Vagina (tissue), 2 donors: ENCODE measurements at regions not wholly inside any gene's neighbourhood (a gene's known extent, or its start where the extent isn't known, plus 50 kb on each side); places are given as distances from the start of the nearest gene placed in this dataset.
"Not testable (repeated sequence)": the region's sequence is repeated elsewhere in the genome, so short reads cannot be mapped to it uniquely, and the experiment has no call there.

Source experiments
- DNase-seq, 2 donors: peaks; one replicate each; pipeline ENCODE4 v3.0.0-alpha.2; 2017; ENCODE audit errors: extremely low spot score in 2 of 2
- H3K27ac ChIP-seq: fragments of 200-600 bp; sonication (generic); one replicate; pipeline ENCODE4 v1.5.1; 2019
- H3K27me3 ChIP-seq: fragments of 200-600 bp; sonication (generic); one replicate; pipeline ENCODE4 v1.5.1; 2019
- H3K36me3 ChIP-seq, 2 donors: fragments of 200-600 bp; sonication (generic); one replicate each; pipeline ENCODE4 v1.5.1; 2017 to 2019
- H3K4me1 ChIP-seq: fragments of 200-600 bp; sonication (generic); one replicate; pipeline ENCODE4 v1.5.1; 2019
- H3K4me3 ChIP-seq, 2 donors: fragments of 200-600 bp; sonication (generic); 1 replicate in 1 of 2; 2 replicates in 1 of 2; pipeline ENCODE4 v1.5.1; 2016 to 2019
- H3K9me3 ChIP-seq: fragments of 200-600 bp; sonication (generic); one replicate; pipeline ENCODE4 v1.5.1; 2019
- POLR2A ChIP-seq, 2 donors: fragments of 450-650 bp; IDR thresholded peaks; one replicate each; pipeline ENCODE4 v1.6.1; 2017; ENCODE audit warnings: antibody characterized with exemption in 2 of 2, mild to moderate bottlenecking in 2 of 2, moderate library complexity in 2 of 2
- POLR2AphosphoS5 ChIP-seq, 2 donors: sonication (generic); formaldehyde crosslinking; IDR thresholded peaks; one replicate each; pipeline ENCODE4 v1.9.0; 2017; ENCODE audit warnings: antibody characterized with exemption in 2 of 2, mild to moderate bottlenecking in 2 of 2, low read depth in 1 of 2; ENCODE audit not compliant: insufficient read depth in 1 of 2
- intact Hi-C: fragments of 100-400 bp; cut with DNase I; formaldehyde crosslinking; loops from one replicate; pipeline ENCODE4 v1.15.1; 2023
- TF ChIP-seq, protein P1 (sequence below), 3 experiments: fragments of 450-650 bp in 2 of 3; fragments of 200-600 bp in 1 of 3; sonication (generic) in 1 of 3; IDR thresholded peaks; one replicate each; pipeline ENCODE4 v1.5.1; 2017 to 2019; ENCODE audit warnings: antibody characterized with exemption in 3 of 3, mild to moderate bottlenecking in 2 of 3, moderate library complexity in 2 of 3

DNA sequence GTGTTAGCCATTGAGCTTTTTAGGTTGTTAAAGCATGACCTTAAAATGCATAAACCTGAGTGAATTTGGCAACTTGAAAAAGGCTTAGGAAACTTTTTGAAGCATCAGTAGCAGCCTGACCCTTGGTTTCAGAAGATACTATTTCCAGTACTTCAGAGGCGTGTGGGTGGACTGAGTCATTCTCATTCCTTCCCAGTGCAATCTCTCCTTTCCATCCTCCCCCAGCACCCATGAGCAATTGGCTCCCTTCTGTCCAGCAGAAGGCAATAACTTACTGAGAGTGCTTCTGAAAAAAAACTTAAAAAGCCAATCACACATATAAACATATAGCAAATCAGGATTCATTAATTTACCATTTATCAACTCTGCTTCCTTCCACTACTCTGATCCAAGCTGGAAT is 299.3 kb upstream of the STXBP6 start:
- no peaks in the 10 kb centered on the region for H3K27me3 ChIP-seq
- H3K27ac ChIP-seq = no peak overlapping the region
- intact Hi-C loops = no loop called here
- no peaks in the 10 kb centered on the region for H3K36me3 ChIP-seq
- no peak overlapping the region for H3K4me3 ChIP-seq
- H3K4me1 ChIP-seq = no peaks in the 10 kb centered on the region
- TF ChIP-seq POLR2AphosphoS5 (IDR thresholded peaks at IDR 0.05; ENCODE audit: insufficient read depth in 1 of 2, low read depth in 1 of 2) (no peak), POLR2A (IDR thresholded peaks at IDR 0.05) (no peak)
- TF ChIP-seq, protein P1, sequence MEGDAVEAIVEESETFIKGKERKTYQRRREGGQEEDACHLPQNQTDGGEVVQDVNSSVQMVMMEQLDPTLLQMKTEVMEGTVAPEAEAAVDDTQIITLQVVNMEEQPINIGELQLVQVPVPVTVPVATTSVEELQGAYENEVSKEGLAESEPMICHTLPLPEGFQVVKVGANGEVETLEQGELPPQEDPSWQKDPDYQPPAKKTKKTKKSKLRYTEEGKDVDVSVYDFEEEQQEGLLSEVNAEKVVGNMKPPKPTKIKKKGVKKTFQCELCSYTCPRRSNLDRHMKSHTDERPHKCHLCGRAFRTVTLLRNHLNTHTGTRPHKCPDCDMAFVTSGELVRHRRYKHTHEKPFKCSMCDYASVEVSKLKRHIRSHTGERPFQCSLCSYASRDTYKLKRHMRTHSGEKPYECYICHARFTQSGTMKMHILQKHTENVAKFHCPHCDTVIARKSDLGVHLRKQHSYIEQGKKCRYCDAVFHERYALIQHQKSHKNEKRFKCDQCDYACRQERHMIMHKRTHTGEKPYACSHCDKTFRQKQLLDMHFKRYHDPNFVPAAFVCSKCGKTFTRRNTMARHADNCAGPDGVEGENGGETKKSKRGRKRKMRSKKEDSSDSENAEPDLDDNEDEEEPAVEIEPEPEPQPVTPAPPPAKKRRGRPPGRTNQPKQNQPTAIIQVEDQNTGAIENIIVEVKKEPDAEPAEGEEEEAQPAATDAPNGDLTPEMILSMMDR (IDR thresholded peaks at IDR 0.05) = no peak
- no peak for DNase-seq
- H3K9me3 ChIP-seq = no peaks in the 10 kb centered on the region

DNA sequence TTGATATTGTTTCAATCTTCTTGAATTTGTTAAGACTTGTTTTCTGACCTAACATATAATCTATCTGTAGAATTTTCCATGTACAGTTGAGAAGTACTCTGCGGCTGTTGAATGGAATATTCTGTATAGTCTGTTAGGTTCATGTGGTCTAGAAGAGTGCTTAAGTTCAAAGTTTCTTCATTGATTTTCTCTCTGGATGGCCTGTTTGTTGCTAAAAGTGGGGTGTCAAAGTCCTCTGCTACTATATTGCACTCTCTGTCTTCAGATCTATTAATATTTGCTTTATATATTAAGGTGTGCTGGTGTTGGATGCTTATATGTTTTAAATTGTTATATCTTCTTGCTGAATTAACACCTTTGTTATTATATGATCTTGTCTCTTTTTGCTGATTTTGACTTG is 290.9 kb upstream of the STXBP6 start:
- no peaks in the 10 kb centered on the region for H3K27me3 ChIP-seq
- DNase-seq = no peak
- no peaks in the 10 kb centered on the region for H3K36me3 ChIP-seq
- peaks cover 5% of the 10 kb centered on the region for H3K9me3 ChIP-seq
- no peak overlapping the region for H3K4me3 ChIP-seq
- no peaks in the 10 kb centered on the region for H3K4me1 ChIP-seq
- TF ChIP-seq POLR2A (IDR thresholded peaks at IDR 0.05) = no peak
- TF ChIP-seq, protein P1 (IDR thresholded peaks at IDR 0.05) = no peak
- no peak for TF ChIP-seq POLR2AphosphoS5 (IDR thresholded peaks at IDR 0.05; ENCODE audit: insufficient read depth in 1 of 2, low read depth in 1 of 2)
- intact Hi-C loops = no loop called here
- no peak overlapping the region for H3K27ac ChIP-seq

GRCh38 chr14:25322784-25323183 is 272.8 kb upstream of the STXBP6 start:
- intact Hi-C loops = no loop called here
- TF ChIP-seq POLR2A (IDR thresholded peaks at IDR 0.05) (no peak), POLR2AphosphoS5 (IDR thresholded peaks at IDR 0.05; ENCODE audit: insufficient read depth in 1 of 2, low read depth in 1 of 2) (no peak)
- TF ChIP-seq, protein P1 (IDR thresholded peaks at IDR 0.05) = no peak
- no peak overlapping the region for H3K4me3 ChIP-seq
- H3K36me3 ChIP-seq = no peaks in the 10 kb centered on the region
- H3K4me1 ChIP-seq = no peaks in the 10 kb centered on the region
- no peak overlapping the region for H3K27ac ChIP-seq
- no peaks in the 10 kb centered on the region for H3K9me3 ChIP-seq
- no peak for DNase-seq
- H3K27me3 ChIP-seq = no peaks in the 10 kb centered on the region

DNA sequence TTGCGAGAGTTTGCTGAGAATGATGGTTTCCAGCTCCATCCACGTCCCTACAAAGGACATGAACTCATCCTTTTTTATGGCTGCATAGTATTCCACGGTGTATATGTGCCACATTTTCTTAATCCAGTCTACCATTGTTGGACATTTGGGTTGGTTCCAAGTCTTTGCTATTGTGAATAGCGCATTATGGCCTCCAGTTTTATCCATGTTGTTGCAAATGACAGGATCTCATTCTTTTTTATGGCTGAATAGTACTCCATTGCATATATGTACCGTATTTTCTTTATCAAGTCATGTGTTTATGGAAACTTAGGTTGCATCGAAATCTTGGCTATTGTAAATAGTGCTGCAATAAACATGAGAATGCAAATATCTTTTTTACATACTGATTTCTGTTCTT is 266.1 kb upstream of the STXBP6 start:
- H3K27me3 ChIP-seq, H3K27ac ChIP-seq, H3K36me3 ChIP-seq, H3K4me1 ChIP-seq, DNase-seq, intact Hi-C loops, H3K4me3 ChIP-seq, H3K9me3 ChIP-seq: not testable (repeated sequence)

DNA sequence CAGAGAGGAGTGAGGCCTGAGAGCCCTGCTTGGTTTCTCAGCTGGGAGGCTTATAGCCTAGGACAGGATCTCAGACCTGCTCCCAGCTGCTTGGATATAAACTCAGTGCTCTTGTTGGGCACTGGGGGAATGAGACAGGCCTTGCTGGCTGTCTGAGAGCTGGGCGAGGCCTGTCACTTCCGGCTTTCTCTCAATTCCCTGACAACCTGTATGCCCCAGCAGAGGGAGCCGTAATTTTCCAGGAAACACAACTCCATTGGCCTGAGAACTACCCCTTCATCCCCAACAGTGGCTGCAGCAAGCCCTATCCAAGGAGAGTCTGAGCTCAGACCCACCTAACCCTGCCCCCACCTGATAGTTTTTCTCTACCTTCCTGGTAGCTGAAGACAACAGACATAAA is 258.3 kb upstream of the STXBP6 start:
- Histone ChIP-seq H3K27ac (no peak overlapping the region), H3K4me1 (no peaks in the 10 kb centered on the region), H3K27me3 (no peaks in the 10 kb centered on the region), H3K4me3 (no peak overlapping the region), H3K9me3 (no peaks in the 10 kb centered on the region), H3K36me3 (no peaks in the 10 kb centered on the region)
- no peak for DNase-seq
- TF ChIP-seq POLR2AphosphoS5 (IDR thresholded peaks at IDR 0.05; ENCODE audit: insufficient read depth in 1 of 2, low read depth in 1 of 2) = no peak
- TF ChIP-seq, protein P1 (IDR thresholded peaks at IDR 0.05) = no peak
- TF ChIP-seq POLR2A (IDR thresholded peaks at IDR 0.05) = no peak
- intact Hi-C loops = no loop called here

DNA sequence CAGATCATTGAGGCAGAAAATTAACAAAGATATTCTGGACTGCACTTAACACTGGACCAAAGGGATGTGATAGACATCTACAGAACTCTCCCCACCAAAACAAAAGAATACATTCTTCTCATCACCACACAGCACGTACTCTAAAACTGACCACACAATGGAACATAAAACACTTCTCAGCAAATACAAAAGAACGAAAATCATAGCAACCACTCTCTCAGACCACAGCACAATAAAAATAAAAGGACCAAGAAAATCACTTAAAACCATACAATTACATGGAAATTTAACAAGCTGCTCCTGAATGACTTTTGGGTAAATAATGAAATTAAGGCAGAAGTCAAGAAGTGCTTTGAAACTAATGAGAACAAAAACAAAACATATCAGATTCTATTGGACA is 254.0 kb upstream of the STXBP6 start:
- Histone ChIP-seq H3K9me3 (no peaks in the 10 kb centered on the region), H3K4me1 (no peaks in the 10 kb centered on the region), H3K27me3 (no peaks in the 10 kb centered on the region), H3K27ac (no peak overlapping the region), H3K36me3 (no peaks in the 10 kb centered on the region), H3K4me3 (no peak overlapping the region)
- DNase-seq = no peak
- intact Hi-C loops = no loop called here
- TF ChIP-seq, protein P1 (IDR thresholded peaks at IDR 0.05) = no peak
- TF ChIP-seq POLR2AphosphoS5 (IDR thresholded peaks at IDR 0.05; ENCODE audit: insufficient read depth in 1 of 2, low read depth in 1 of 2) (no peak), POLR2A (IDR thresholded peaks at IDR 0.05) (no peak)
